ENCODE measurements at regions not wholly inside any gene's neighbourhood (a gene's known extent, or its start where the extent isn't known, plus 50 kb on each side); places are given as distances from the start of the nearest gene placed in this dataset.

GRCh38 chr2:67625690-67626475 is 228.8 kb downstream of the ETAA1 start:
- H3K4me3 ChIP-seq (ENCODE audit: low read depth, poor library complexity, severe bottlenecking): no peak overlapping the region
- intact Hi-C loops (cut with DNase I; ENCODE audit: low total_unique reads): no loop called here
- TF ChIP-seq POLR2A (IDR thresholded peaks at IDR 0.05) (no peak), CTCF (IDR thresholded peaks at IDR 0.05) (no peak)
- WGBS, 2 donors: 61 to 63% methylated on average over 5 of the region's 5 CpGs
- no peak for DNase-seq (ENCODE audit: low spot score in 2 of 2)

GRCh38 chr2:67626656-67627055 is 229.5 kb downstream of the ETAA1 start:
- no peak for TF ChIP-seq CTCF (IDR thresholded peaks at IDR 0.05)
- no peak for TF ChIP-seq POLR2A (IDR thresholded peaks at IDR 0.05)
- intact Hi-C loops (cut with DNase I; ENCODE audit: low total_unique reads): no loop called here
- H3K4me3 ChIP-seq (ENCODE audit: low read depth, poor library complexity, severe bottlenecking): no peak overlapping the region
- no peak for DNase-seq (ENCODE audit: low spot score in 2 of 2)
- 65 to 72% methylated on average over 4 of the region's 4 CpGs for WGBS, 2 donors

- no peak for DNase-seq (ENCODE audit: low spot score in 2 of 2)
- TF ChIP-seq POLR2A (IDR thresholded peaks at IDR 0.05) (no peak), CTCF (IDR thresholded peaks at IDR 0.05) (no peak)
- intact Hi-C loops (cut with DNase I; ENCODE audit: low total_unique reads): no loop called here
- no peak overlapping the region for H3K4me3 ChIP-seq (ENCODE audit: low read depth, poor library complexity, severe bottlenecking)
- WGBS, 2 donors: 91 to 100% methylated on average over 3 of the region's 3 CpGs
These were observed 230.5 kb downstream of the ETAA1 start for GRCh38 chr2:67627456-67628207.

GRCh38 chr2:67628892-67629291 is 231.8 kb downstream of the ETAA1 start:
- no peak overlapping the region for H3K4me3 ChIP-seq (ENCODE audit: low read depth, poor library complexity, severe bottlenecking)
- intact Hi-C loops (cut with DNase I; ENCODE audit: low total_unique reads): no loop called here
- 54 to 88% methylated on average over 1 of the region's 1 CpG for WGBS, 2 donors
- TF ChIP-seq POLR2A (IDR thresholded peaks at IDR 0.05): no peak
- no peak for TF ChIP-seq CTCF (IDR thresholded peaks at IDR 0.05)
- DNase-seq (ENCODE audit: low spot score in 2 of 2): no peak

- TF ChIP-seq POLR2A (IDR thresholded peaks at IDR 0.05): no peak
- TF ChIP-seq CTCF (IDR thresholded peaks at IDR 0.05): no peak
- DNase-seq (ENCODE audit: low spot score in 2 of 2): no peak
- intact Hi-C loops (cut with DNase I; ENCODE audit: low total_unique reads): no loop called here
- H3K4me3 ChIP-seq (ENCODE audit: low read depth, poor library complexity, severe bottlenecking): no peak overlapping the region
These were observed 234.3 kb downstream of the ETAA1 start for GRCh38 chr2:67631483-67631882.

Data from lower leg skin (tissue), 4 donors.